ENCODE measurements at regions not wholly inside any gene's neighbourhood (a gene's known extent, or its start where the extent isn't known, plus 50 kb on each side); places are given as distances from the start of the nearest gene placed in this dataset.
A peak's percentile ranks its signal among the peaks of the same experiment; 100 is the strongest.

GRCh38 chr14:62118461-62118860 is 356.2 kb downstream of the SNAPC1 start:
- Histone ChIP-seq H3K9ac (no peak overlapping the region), H3K79me2 (ENCODE audit: low read depth) (no peaks in the 10 kb centered on the region), H3F3A (ENCODE audit: low read depth) (peaks cover 5% of the 10 kb centered on the region), H3K36me3 (no peaks in the 10 kb centered on the region), H3K4me2 (no peak overlapping the region), H3K9me3 (ENCODE audit: low read depth) (no peaks in the 10 kb centered on the region), H3K27ac (no peak overlapping the region), H4K20me1 (ENCODE audit: low read depth) (peaks cover 3% of the 10 kb centered on the region), H3K4me3 (no peak overlapping the region), H3K27me3 (peaks cover 86% of the 10 kb centered on the region), H2AFZ (replicated peaks) (no peak overlapping the region), H3K4me1 (peaks cover 6% of the 10 kb centered on the region)
- Mint-ChIP-seq H3K27me3 (ENCODE audit: insufficient read depth, low read depth) (peaks cover 10% of the 10 kb centered on the region), H3K36me3 (no peaks in the 10 kb centered on the region), H3K9me3 (no peaks in the 10 kb centered on the region), H3K4me3 (peak overlapping the region; percentile 31), H3K27ac (no peak overlapping the region), H3K4me1 (peaks cover 15% of the 10 kb centered on the region)
- DNase-seq (ENCODE audit: low spot score), result no peak
- TF ChIP-seq EZH2phosphoT487 (IDR thresholded peaks at IDR 0.05) (no peak), EZH2 (IDR thresholded peaks at IDR 0.05) (no peak)
- TF ChIP-seq, protein P1, sequence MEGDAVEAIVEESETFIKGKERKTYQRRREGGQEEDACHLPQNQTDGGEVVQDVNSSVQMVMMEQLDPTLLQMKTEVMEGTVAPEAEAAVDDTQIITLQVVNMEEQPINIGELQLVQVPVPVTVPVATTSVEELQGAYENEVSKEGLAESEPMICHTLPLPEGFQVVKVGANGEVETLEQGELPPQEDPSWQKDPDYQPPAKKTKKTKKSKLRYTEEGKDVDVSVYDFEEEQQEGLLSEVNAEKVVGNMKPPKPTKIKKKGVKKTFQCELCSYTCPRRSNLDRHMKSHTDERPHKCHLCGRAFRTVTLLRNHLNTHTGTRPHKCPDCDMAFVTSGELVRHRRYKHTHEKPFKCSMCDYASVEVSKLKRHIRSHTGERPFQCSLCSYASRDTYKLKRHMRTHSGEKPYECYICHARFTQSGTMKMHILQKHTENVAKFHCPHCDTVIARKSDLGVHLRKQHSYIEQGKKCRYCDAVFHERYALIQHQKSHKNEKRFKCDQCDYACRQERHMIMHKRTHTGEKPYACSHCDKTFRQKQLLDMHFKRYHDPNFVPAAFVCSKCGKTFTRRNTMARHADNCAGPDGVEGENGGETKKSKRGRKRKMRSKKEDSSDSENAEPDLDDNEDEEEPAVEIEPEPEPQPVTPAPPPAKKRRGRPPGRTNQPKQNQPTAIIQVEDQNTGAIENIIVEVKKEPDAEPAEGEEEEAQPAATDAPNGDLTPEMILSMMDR (IDR thresholded peaks at IDR 0.05), result no peak

GRCh38 chr14:62118871-62119270 is 356.7 kb downstream of the SNAPC1 start:
- Histone ChIP-seq H3K9ac (no peak overlapping the region), H3K79me2 (ENCODE audit: low read depth) (no peaks in the 10 kb centered on the region), H3K27ac (no peak overlapping the region), H2AFZ (replicated peaks) (no peak overlapping the region), H3K36me3 (no peaks in the 10 kb centered on the region), H3F3A (ENCODE audit: low read depth) (peaks cover 5% of the 10 kb centered on the region), H3K4me1 (peaks cover 6% of the 10 kb centered on the region), H3K27me3 (peaks cover 82% of the 10 kb centered on the region), H3K4me3 (no peak overlapping the region), H4K20me1 (ENCODE audit: low read depth) (peaks cover 3% of the 10 kb centered on the region), H3K9me3 (ENCODE audit: low read depth) (no peaks in the 10 kb centered on the region), H3K4me2 (no peak overlapping the region)
- Mint-ChIP-seq H3K36me3 (no peaks in the 10 kb centered on the region), H3K4me1 (peaks cover 15% of the 10 kb centered on the region), H3K9me3 (no peaks in the 10 kb centered on the region), H3K4me3 (peak overlapping the region; percentile 53), H3K27ac (no peak overlapping the region), H3K27me3 (ENCODE audit: insufficient read depth, low read depth) (peaks cover 10% of the 10 kb centered on the region)
- no peak for DNase-seq (ENCODE audit: low spot score)
- TF ChIP-seq EZH2 (IDR thresholded peaks at IDR 0.05), result no peak
- TF ChIP-seq EZH2phosphoT487 (IDR thresholded peaks at IDR 0.05), result no peak
- TF ChIP-seq, protein P1 (IDR thresholded peaks at IDR 0.05), result no peak

GRCh38 chr14:62123961-62124360 is 361.7 kb downstream of the SNAPC1 start:
- Histone ChIP-seq H3K27me3 (peaks cover 48% of the 10 kb centered on the region), H3F3A (ENCODE audit: low read depth) (no peaks in the 10 kb centered on the region), H3K79me2 (ENCODE audit: low read depth) (no peaks in the 10 kb centered on the region), H3K9me3 (ENCODE audit: low read depth) (no peaks in the 10 kb centered on the region), H3K4me3 (no peak overlapping the region), H3K4me1 (no peaks in the 10 kb centered on the region), H3K36me3 (no peaks in the 10 kb centered on the region), H4K20me1 (ENCODE audit: low read depth) (no peaks in the 10 kb centered on the region), H3K4me2 (no peak overlapping the region), H2AFZ (replicated peaks) (no peak overlapping the region), H3K9ac (no peak overlapping the region), H3K27ac (no peak overlapping the region)
- Mint-ChIP-seq H3K27ac (no peak overlapping the region), H3K27me3 (ENCODE audit: insufficient read depth, low read depth) (peaks cover under 1% of the 10 kb centered on the region), H3K4me3 (no peak overlapping the region), H3K4me1 (no peaks in the 10 kb centered on the region), H3K36me3 (no peaks in the 10 kb centered on the region), H3K9me3 (no peaks in the 10 kb centered on the region)
- no peak for DNase-seq (ENCODE audit: low spot score)
- TF ChIP-seq EZH2phosphoT487 (IDR thresholded peaks at IDR 0.05), result no peak
- TF ChIP-seq, protein P1 (IDR thresholded peaks at IDR 0.05), result no peak
- no peak for TF ChIP-seq EZH2 (IDR thresholded peaks at IDR 0.05)

Data from neural progenitor cell (in vitro differentiated cells).